Fibroblast of lung (primary cell): ENCODE measurements at regions not wholly inside any gene's neighbourhood (a gene's known extent, or its start where the extent isn't known, plus 50 kb on each side); places are given as distances from the start of the nearest gene placed in this dataset.

Source experiments
- DNase-seq, 2 donors: peaks; one replicate each; pipeline versions ENCODE4 v3.0.0 to v3.0.0-alpha.2; 2010; ENCODE audit warnings: low read depth in 2 of 2
- H2AFZ ChIP-seq: 2 replicates; pipeline ENCODE4 v1.5.1; 2012; ENCODE audit warnings: low read length, control low read depth, inconsistent platforms
- H3K27ac ChIP-seq: 2 replicates; pipeline ENCODE4 v1.5.1; 2011; ENCODE audit warnings: low read length, control low read depth; ENCODE audit not compliant: insufficient read depth
- H3K27me3 ChIP-seq: 2 replicates; pipeline ENCODE4 v1.5.1; 2011; ENCODE audit warnings: mild to moderate bottlenecking, low read length; ENCODE audit not compliant: control insufficient read depth, insufficient read depth
- H3K36me3 ChIP-seq: 2 replicates; pipeline ENCODE4 v1.5.1; 2011; ENCODE audit warnings: low read length; ENCODE audit not compliant: control insufficient read depth, insufficient read depth
- H3K4me1 ChIP-seq: 2 replicates; pipeline ENCODE4 v1.5.1; 2011; ENCODE audit warnings: low read length; ENCODE audit not compliant: control insufficient read depth, insufficient read depth; ENCODE audit errors: extremely low read depth
- H3K4me2 ChIP-seq: 2 replicates; pipeline ENCODE4 v1.5.1; 2011; ENCODE audit warnings: low read length, control low read depth; ENCODE audit not compliant: insufficient read depth; ENCODE audit errors: extremely low read depth
- H3K4me3 ChIP-seq, 4 experiments: fragments of 200-600 bp in 1 of 4; sonication (generic) in 1 of 4; replicated peaks in 1 of 4; 2 replicates each; pipeline ENCODE4 v1.5.1; 2011 to 2016; ENCODE audit warnings: low read length in 4 of 4, low read depth in 3 of 4, mild to moderate bottlenecking in 3 of 4, control low read depth in 2 of 4, inconsistent platforms in 1 of 4, mixed read lengths in 1 of 4; ENCODE audit not compliant: insufficient read depth in 1 of 4; ENCODE audit errors: control extremely low read depth in 1 of 4
- H3K79me2 ChIP-seq: 2 replicates; pipeline ENCODE4 v1.5.1; 2012; ENCODE audit warnings: mild to moderate bottlenecking, low read length, inconsistent platforms; ENCODE audit not compliant: control insufficient read depth, insufficient read depth
- H3K9ac ChIP-seq: 2 replicates; pipeline ENCODE4 v1.5.1; 2011; ENCODE audit warnings: mild to moderate bottlenecking, low read length, control low read depth; ENCODE audit not compliant: insufficient read depth
- H3K9me3 ChIP-seq: 2 replicates; pipeline ENCODE4 v1.5.1; 2012; ENCODE audit warnings: low read depth, low read length; ENCODE audit not compliant: control insufficient read depth, insufficient read depth
- H4K20me1 ChIP-seq: 2 replicates; pipeline ENCODE4 v1.5.1; 2011; ENCODE audit warnings: low read length; ENCODE audit not compliant: control insufficient read depth, insufficient read depth; ENCODE audit errors: extremely low read depth
- CTCF ChIP-seq, 2 donors: IDR thresholded peaks in 1 of 2; conservative IDR thresholded peaks in 1 of 2; 1 replicate in 1 of 2; 2 replicates in 1 of 2; pipeline ENCODE4 v1.5.1; 2011 to 2012; ENCODE audit warnings: low read length in 2 of 2, control low read depth in 1 of 2, inconsistent platforms in 1 of 2, low read depth in 1 of 2, mild to moderate bottlenecking in 1 of 2
- EZH2 ChIP-seq: IDR thresholded peaks from 2 replicates; pipeline ENCODE4 v1.5.1; 2012; ENCODE audit warnings: low read length, control low read depth, mild to moderate bottlenecking; ENCODE audit errors: missing control alignments

- Histone ChIP-seq H3K4me3 (no peak overlapping the region), H2AFZ (no peak overlapping the region), H4K20me1 (no peaks in the 10 kb centered on the region)
These were observed 164.4 kb upstream of the PRDM1 start for GRCh38 chr6:105921781-105922180.

GRCh38 chr6:105920071-105920470 lies 166.1 kb upstream of the PRDM1 start:
- no peaks in the 10 kb centered on the region for H3K79me2 ChIP-seq
- no peaks in the 10 kb centered on the region for H4K20me1 ChIP-seq
- no peak overlapping the region for H3K27ac ChIP-seq
- TF ChIP-seq EZH2: no peak
- TF ChIP-seq CTCF (conservative IDR thresholded peaks at IDR 0.05 in 1 of 2, IDR thresholded peaks at IDR 0.05 in 1 of 2; ENCODE audit: low read depth in 1 of 2, low read length in 2 of 2): no peak
- no peaks in the 10 kb centered on the region for H3K36me3 ChIP-seq
- H3K9ac ChIP-seq: no peak overlapping the region
- H3K4me1 ChIP-seq: no peaks in the 10 kb centered on the region
- H3K9me3 ChIP-seq: no peaks in the 10 kb centered on the region
- H3K4me2 ChIP-seq: no peak overlapping the region
- DNase-seq: no peak
- no peak overlapping the region for H3K4me3 ChIP-seq
- no peak overlapping the region for H2AFZ ChIP-seq
- H3K27me3 ChIP-seq: no peaks in the 10 kb centered on the region

More at GRCh38 chr6:105921781-105922180, 164.4 kb upstream of the PRDM1 start:
- Histone ChIP-seq H3K9ac (no peak overlapping the region), H3K4me1 (no peaks in the 10 kb centered on the region), H3K27ac (no peak overlapping the region), H3K9me3 (no peaks in the 10 kb centered on the region), H3K27me3 (no peaks in the 10 kb centered on the region), H3K79me2 (no peaks in the 10 kb centered on the region), H3K4me2 (no peak overlapping the region), H3K36me3 (no peaks in the 10 kb centered on the region)
- TF ChIP-seq EZH2 (no peak), CTCF (conservative IDR thresholded peaks at IDR 0.05 in 1 of 2, IDR thresholded peaks at IDR 0.05 in 1 of 2; ENCODE audit: low read depth in 1 of 2, low read length in 2 of 2) (no peak)
- no peak for DNase-seq

GRCh38 chr6:105917038-105917695 lies 169.0 kb upstream of the PRDM1 start:
- TF ChIP-seq CTCF (conservative IDR thresholded peaks at IDR 0.05 in 1 of 2, IDR thresholded peaks at IDR 0.05 in 1 of 2; ENCODE audit: low read depth in 1 of 2, low read length in 2 of 2): no peak
- no peak for TF ChIP-seq EZH2

More at GRCh38 chr6:105917038-105917695, 169.0 kb upstream of the PRDM1 start:
- H2AFZ ChIP-seq: no peak overlapping the region
- no peaks in the 10 kb centered on the region for H3K79me2 ChIP-seq
- H3K27me3 ChIP-seq: no peaks in the 10 kb centered on the region
- no peak overlapping the region for H3K27ac ChIP-seq
- H3K9me3 ChIP-seq: no peaks in the 10 kb centered on the region
- H3K4me2 ChIP-seq: no peak overlapping the region
- DNase-seq: peak in 1 of 2 donors; percentile 19
- no peak overlapping the region for H3K9ac ChIP-seq
- no peak overlapping the region for H3K4me3 ChIP-seq
- no peaks in the 10 kb centered on the region for H3K4me1 ChIP-seq
- H3K36me3 ChIP-seq: no peaks in the 10 kb centered on the region
- no peaks in the 10 kb centered on the region for H4K20me1 ChIP-seq
